ENCODE measurements at regions not wholly inside any gene's neighbourhood (a gene's known extent, or its start where the extent isn't known, plus 50 kb on each side); places are given as distances from the start of the nearest gene placed in this dataset.

- TF ChIP-seq EP300 (IDR thresholded peaks at IDR 0.05; ENCODE audit: borderline replicate concordance) (no peak), FOXM1 (IDR thresholded peaks at IDR 0.05; ENCODE audit: borderline replicate concordance, low read depth) (no peak), REST (IDR thresholded peaks at IDR 0.05; ENCODE audit: low read depth) (no peak), RAD21 (IDR thresholded peaks at IDR 0.05; ENCODE audit: low read depth) (peak; percentile 25; the same call in 1 of the 2 replicates), TAF1 (IDR thresholded peaks at IDR 0.05; ENCODE audit: low read depth) (no peak), ZBTB7A (IDR thresholded peaks at IDR 0.05; ENCODE audit: low read depth) (no peak), EGR1 (IDR thresholded peaks at IDR 0.05) (no peak), USF1 (IDR thresholded peaks at IDR 0.05) (no peak), YY1 (IDR thresholded peaks at IDR 0.05; ENCODE audit: low read depth) (no peak), MAX (IDR thresholded peaks at IDR 0.05) (no peak), NFIC (IDR thresholded peaks at IDR 0.05) (no peak), TEAD4 (IDR thresholded peaks at IDR 0.05) (no peak)
These were observed 57.4 kb upstream of the GLI2 start for GRCh38 chr2:120678251-120678650.
